ENCODE measurements at regions not wholly inside any gene's neighbourhood (a gene's known extent, or its start where the extent isn't known, plus 50 kb on each side); places are given as distances from the start of the nearest gene placed in this dataset.

GRCh38 chr2:103367877-103368276, 606.0 kb downstream of the TMEM182 start:
- in situ Hi-C loops (cut with HindIII; ENCODE audit: low pct_unique_long_range_greater_than_20kb, low sequenced_read_pairs) (no loop called here), intact Hi-C loops (cut with micrococcal nuclease; ENCODE audit: unreplicated experiment) (no loop called here)
- Histone ChIP-seq H3K9me3 (ENCODE audit: control insufficient read depth, insufficient read depth, low read depth, low read length) (no peaks in the 10 kb centered on the region), H3K4me3 (ENCODE audit: low read depth in 2 of 2, low read length in 2 of 2) (no peak overlapping the region), H3K27me3 (ENCODE audit: control insufficient read depth, insufficient read depth, low read length) (no peaks in the 10 kb centered on the region), H3K27ac (ENCODE audit: low read length) (no peak overlapping the region), H3K36me3 (ENCODE audit: control insufficient read depth, insufficient read depth, low read length) (no peaks in the 10 kb centered on the region), H3K4me1 (ENCODE audit: control insufficient read depth, insufficient read depth, low read length) (no peaks in the 10 kb centered on the region)
- no peak for TF ChIP-seq SIN3A (IDR thresholded peaks at IDR 0.05; ENCODE audit: borderline replicate concordance, insufficient read depth, low read depth, low read length)
- no peak for TF ChIP-seq CTCF (IDR thresholded peaks at IDR 0.05)
- no peak for TF ChIP-seq REST (IDR thresholded peaks at IDR 0.05; ENCODE audit: insufficient read depth in 1 of 2, low read depth in 2 of 2, low read length in 1 of 2)
- no peak for TF ChIP-seq POLR2AphosphoS5 (IDR thresholded peaks at IDR 0.05; ENCODE audit: low read depth, low read length)
- ATAC-seq (no peak), DNase-seq (ENCODE audit: low read depth, low spot score) (no peak)
- ChIA-PET CTCF (no interaction called here), POLR2A (no interaction called here)
- no TSS peak for BruUV-seq (replicated peaks)

GRCh38 chr2:103383541-103383940, 621.7 kb downstream of the TMEM182 start:
- ATAC-seq (no peak), DNase-seq (ENCODE audit: low read depth, low spot score) (no peak)
- POLR2A ChIA-PET = no interaction called here
- TF ChIP-seq SIN3A (IDR thresholded peaks at IDR 0.05; ENCODE audit: borderline replicate concordance, insufficient read depth, low read depth, low read length) (no peak), TCF7L2 (IDR thresholded peaks at IDR 0.05; ENCODE audit: low read depth, low read length) (no peak), REST (IDR thresholded peaks at IDR 0.05; ENCODE audit: insufficient read depth in 1 of 2, low read depth in 2 of 2, low read length in 1 of 2) (no peak), POLR2AphosphoS5 (IDR thresholded peaks at IDR 0.05; ENCODE audit: low read depth, low read length) (no peak), CTCF (IDR thresholded peaks at IDR 0.05) (no peak)
- no peak overlapping the region for H3K4me3 ChIP-seq (ENCODE audit: low read depth in 2 of 2, low read length in 2 of 2)
- H3K9me3 ChIP-seq (ENCODE audit: control insufficient read depth, insufficient read depth, low read depth, low read length) = no peaks in the 10 kb centered on the region
- BruUV-seq (replicated peaks) = no TSS peak
- no peaks in the 10 kb centered on the region for H3K36me3 ChIP-seq (ENCODE audit: control insufficient read depth, insufficient read depth, low read length)
- H3K27ac ChIP-seq (ENCODE audit: low read length) = no peak overlapping the region
- intact Hi-C loops (cut with micrococcal nuclease; ENCODE audit: unreplicated experiment) (no loop called here), in situ Hi-C loops (cut with HindIII; ENCODE audit: low pct_unique_long_range_greater_than_20kb, low sequenced_read_pairs) (no loop called here)
- no peaks in the 10 kb centered on the region for H3K27me3 ChIP-seq (ENCODE audit: control insufficient read depth, insufficient read depth, low read length)
- CTCF ChIA-PET = no interaction called here
- H3K4me1 ChIP-seq (ENCODE audit: control insufficient read depth, insufficient read depth, low read length) = no peaks in the 10 kb centered on the region

Measured in Panc1 (cell line).